HG02943 (cell line): ENCODE measurements at regions not wholly inside any gene's neighbourhood (a gene's known extent, or its start where the extent isn't known, plus 50 kb on each side); places are given as distances from the start of the nearest gene placed in this dataset.

Experiments
- ATAC-seq: cut with Tn5 transposase; IDR thresholded peaks from one replicate; pipeline ENCODE4 v1.9.1; 2021; ENCODE audit warnings: mild to moderate bottlenecking, low read depth, moderate library complexity; ENCODE audit not compliant: unreplicated experiment

GRCh38 chr10:128629111-128630096, 503.2 kb upstream of the MKI67 start:
- no peak for ATAC-seq

GRCh38 chr10:128630787-128631252, 504.6 kb upstream of the MKI67 start:
- no peak for ATAC-seq

GRCh38 chr10:128631801-128632241, 505.6 kb upstream of the MKI67 start:
- ATAC-seq, result no peak

GRCh38 chr10:128632694-128633093, 506.5 kb upstream of the MKI67 start:
- ATAC-seq, result no peak

GRCh38 chr10:128633864-128634540, 507.8 kb upstream of the MKI67 start:
- no peak for ATAC-seq

- ATAC-seq, result no peak
Observed at GRCh38 chr10:128642023-128642422, 515.8 kb upstream of the MKI67 start.

GRCh38 chr10:128642502-128642901, 516.3 kb upstream of the MKI67 start:
- ATAC-seq, result no peak

- no peak for ATAC-seq
Observed at GRCh38 chr10:128643658-128644057, 517.4 kb upstream of the MKI67 start.

GRCh38 chr10:128645486-128645885, 519.3 kb upstream of the MKI67 start:
- ATAC-seq, result no peak

- ATAC-seq, result no peak
Observed at GRCh38 chr10:128646956-128647355, 520.7 kb upstream of the MKI67 start.

- ATAC-seq, result no peak
Observed at GRCh38 chr10:128657548-128657947, 531.3 kb upstream of the MKI67 start.

- no peak for ATAC-seq
Observed at GRCh38 chr10:128660726-128661125, 534.5 kb upstream of the MKI67 start.

GRCh38 chr10:128661404-128662197, 535.4 kb upstream of the MKI67 start:
- ATAC-seq, result no peak

- no peak for ATAC-seq
Observed at GRCh38 chr10:128662520-128662919, 536.3 kb upstream of the MKI67 start.

GRCh38 chr10:128664729-128665128, 538.5 kb upstream of the MKI67 start:
- no peak for ATAC-seq

- ATAC-seq, result no peak
Observed at GRCh38 chr10:128675405-128675804, 549.2 kb upstream of the MKI67 start.

- no peak for ATAC-seq
Observed at GRCh38 chr10:128680116-128680515, 553.9 kb upstream of the MKI67 start.

- ATAC-seq, result no peak
Observed at GRCh38 chr10:128684215-128684614, 558.0 kb upstream of the MKI67 start.

- ATAC-seq, result no peak
Observed at GRCh38 chr10:128686630-128687278, 560.5 kb upstream of the MKI67 start.

GRCh38 chr10:128687408-128687807, 561.2 kb upstream of the MKI67 start:
- ATAC-seq, result no peak
